MCF 10A (cell line): ENCODE measurements at regions not wholly inside any gene's neighbourhood (a gene's known extent, or its start where the extent isn't known, plus 50 kb on each side); places are given as distances from the start of the nearest gene placed in this dataset.
"Not testable (repeated sequence)": the region's sequence is repeated elsewhere in the genome, so short reads cannot be mapped to it uniquely, and the experiment has no call there.

Source experiments
- BruUV-seq: library from RNA; stranded (reverse); fragments of 400-500 nt; replicated peaks from 2 replicates; lab custom pipeline; 2021; lab: Mats Ljungman, UMichigan
- CTCF ChIA-PET: fragments of 300-600 bp; sonication (Branson Sonifier 250); formaldehyde crosslinking; extraction: SDS; loops from one replicate; lab custom pipeline; 2021; ENCODE audit warnings: antibody characterized with exemption, inconsistent platforms; lab: Yijun Ruan, JAX
- POLR2A ChIA-PET: fragments of 300-600, 350-650 bp; sonication (Branson Sonifier 250); formaldehyde crosslinking; extraction: SDS; loops from one replicate; lab custom pipeline; 2020; ENCODE audit warnings: antibody characterized with exemption, inconsistent platforms; lab: Yijun Ruan, JAX
- DNase-seq: peaks from one replicate; pipeline ENCODE4 v3.0.0-alpha.2; 2018; ENCODE audit not compliant: unreplicated experiment
- H3K27ac Mint-ChIP-seq: one replicate; pipeline ENCODE4 v1.8.0; 2022; ENCODE audit warnings: mild to moderate bottlenecking, low read depth, mixed read lengths; ENCODE audit not compliant: unreplicated experiment
- H3K27me3 Mint-ChIP-seq: one replicate; pipeline ENCODE4 v1.8.0; 2022; ENCODE audit warnings: mixed read lengths; ENCODE audit not compliant: insufficient read depth, unreplicated experiment
- H3K36me3 Mint-ChIP-seq: one replicate; pipeline ENCODE4 v1.8.0; 2022; ENCODE audit warnings: mild to moderate bottlenecking, moderate library complexity, mixed read lengths; ENCODE audit not compliant: insufficient read depth, unreplicated experiment
- H3K4me1 Mint-ChIP-seq: one replicate; pipeline ENCODE4 v1.8.0; 2022; ENCODE audit warnings: mixed read lengths; ENCODE audit not compliant: insufficient read depth, unreplicated experiment
- H3K4me3 Mint-ChIP-seq: one replicate; pipeline ENCODE4 v1.8.0; 2022; ENCODE audit warnings: mild to moderate bottlenecking, moderate library complexity, mixed read lengths; ENCODE audit not compliant: unreplicated experiment
- H3K9me3 Mint-ChIP-seq: one replicate; pipeline ENCODE4 v1.8.0; 2022; ENCODE audit warnings: mixed read lengths; ENCODE audit not compliant: unreplicated experiment
- CTCF ChIP-seq: fragments of 200-600 bp; IDR thresholded peaks from one replicate; pipeline ENCODE4 v1.8.0; 2022; ENCODE audit warnings: antibody characterized with exemption, mild to moderate bottlenecking; ENCODE audit not compliant: unreplicated experiment
- intact Hi-C: fragments of 100-400 bp; cut with micrococcal nuclease; formaldehyde crosslinking; loops from 2 replicates; pipeline ENCODE4 v1.14.1; 2022

DNA sequence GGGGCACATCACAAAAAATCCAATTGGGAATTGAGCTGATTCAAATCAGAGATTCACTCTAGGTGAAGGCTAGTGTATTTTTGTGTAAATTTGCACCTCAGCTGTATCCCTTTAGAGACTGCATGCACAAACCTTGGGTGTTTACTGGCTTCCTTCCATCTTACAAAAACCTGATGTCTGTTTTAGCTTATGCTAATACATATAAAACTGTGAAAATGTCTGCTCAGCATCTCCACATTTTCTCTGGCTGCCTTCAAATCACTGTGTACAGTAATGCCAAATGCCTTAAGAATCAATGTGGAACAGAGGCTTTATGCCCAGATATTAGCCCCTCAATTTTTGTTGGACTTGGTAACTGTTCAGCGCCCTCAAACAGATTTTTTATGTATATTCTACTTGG is 675.8 kb upstream of the SLITRK6 start:
- no peaks in the 10 kb centered on the region for H3K27me3 Mint-ChIP-seq
- no peak for TF ChIP-seq CTCF
- no peaks in the 10 kb centered on the region for H3K9me3 Mint-ChIP-seq
- no peak overlapping the region for H3K27ac Mint-ChIP-seq
- POLR2A ChIA-PET: no interaction called here
- no peak overlapping the region for H3K4me3 Mint-ChIP-seq
- CTCF ChIA-PET: no interaction called here
- BruUV-seq: no TSS peak
- peaks cover 5% of the 10 kb centered on the region for H3K4me1 Mint-ChIP-seq
- H3K36me3 Mint-ChIP-seq: no peaks in the 10 kb centered on the region
- no peak for DNase-seq
- intact Hi-C loops: no loop called here

DNA sequence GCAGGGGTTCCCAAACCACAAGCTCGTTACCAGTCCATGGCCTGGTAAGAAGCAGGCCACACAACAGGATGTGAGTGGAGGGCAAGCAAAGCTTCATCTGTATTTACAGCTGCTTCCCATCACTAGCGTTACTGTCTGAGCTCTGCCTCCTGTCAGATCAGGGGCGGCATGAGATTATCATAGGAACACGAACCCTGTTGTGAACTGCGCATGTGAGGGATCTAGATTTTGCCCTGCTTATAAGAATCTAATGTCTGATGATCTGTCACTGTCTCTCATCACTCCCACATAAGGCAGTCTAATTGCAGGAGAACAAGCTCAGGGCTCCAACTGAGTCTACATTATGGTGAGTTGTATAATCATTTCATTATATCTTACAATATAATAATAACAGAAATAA is 677.4 kb upstream of the SLITRK6 start:
- no TSS peak for BruUV-seq
- Mint-ChIP-seq H3K27ac (no peak overlapping the region), H3K4me3 (no peak overlapping the region), H3K36me3 (no peaks in the 10 kb centered on the region), H3K27me3 (no peaks in the 10 kb centered on the region), H3K4me1 (peaks cover 5% of the 10 kb centered on the region), H3K9me3 (no peaks in the 10 kb centered on the region)
- POLR2A ChIA-PET: no interaction called here
- CTCF ChIA-PET: interaction anchor here (0.6 kb wide), 1 partner anchor 99 kb away, joined by 4 read pairs; no protein-coding TSS in a partner anchor
- DNase-seq: no peak
- no peak for TF ChIP-seq CTCF
- intact Hi-C loops: no loop called here

DNA sequence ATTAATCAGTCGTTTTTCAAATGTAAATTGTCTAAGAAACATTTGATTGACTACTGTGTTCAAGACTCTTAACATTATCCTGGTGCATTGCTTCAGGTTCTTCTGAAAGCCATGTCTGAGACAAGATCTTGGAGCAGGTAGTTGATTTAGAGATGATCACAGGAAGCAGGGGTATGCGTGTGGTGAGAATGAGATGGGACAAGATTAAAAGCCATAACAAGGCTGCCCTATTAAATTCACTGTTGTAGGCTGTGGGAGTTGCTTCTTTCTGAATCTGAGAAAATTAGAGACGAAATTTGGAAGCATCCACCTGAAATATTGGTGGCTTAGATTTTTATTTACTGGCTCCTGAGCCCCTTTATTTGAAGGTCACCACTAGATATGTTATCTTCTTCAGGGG is 687.4 kb upstream of the SLITRK6 start:
- CTCF ChIA-PET: interaction anchor here (0.6 kb wide), 1 partner anchor 40 kb away, joined by 3 read pairs; no protein-coding TSS in a partner anchor
- Mint-ChIP-seq H3K36me3 (no peaks in the 10 kb centered on the region), H3K9me3 (no peaks in the 10 kb centered on the region), H3K4me3 (no peak overlapping the region), H3K4me1 (no peaks in the 10 kb centered on the region), H3K27ac (no peak overlapping the region), H3K27me3 (no peaks in the 10 kb centered on the region)
- POLR2A ChIA-PET: interaction anchor here (0.6 kb wide), 1 partner anchor 7 kb away, joined by 3 read pairs; no protein-coding TSS in a partner anchor
- intact Hi-C loops: no loop called here
- no TSS peak for BruUV-seq
- DNase-seq: no peak
- TF ChIP-seq CTCF: no peak

- intact Hi-C loops: no loop called here
- POLR2A ChIA-PET: interaction anchor here (0.7 kb wide), 1 partner anchor 523 kb away, joined by 4 read pairs; no protein-coding TSS in a partner anchor
- no peak overlapping the region for H3K27ac Mint-ChIP-seq
- H3K9me3 Mint-ChIP-seq: no peaks in the 10 kb centered on the region
- CTCF ChIA-PET: no interaction called here
- no peak for DNase-seq
- TF ChIP-seq CTCF: no peak
- BruUV-seq: no TSS peak
- no peaks in the 10 kb centered on the region for H3K27me3 Mint-ChIP-seq
- no peak overlapping the region for H3K4me3 Mint-ChIP-seq
- H3K36me3 Mint-ChIP-seq: no peaks in the 10 kb centered on the region
- H3K4me1 Mint-ChIP-seq: no peaks in the 10 kb centered on the region
These were observed 691.9 kb upstream of the SLITRK6 start for GRCh38 chr13:86491121-86491520.

- BruUV-seq, H3K36me3 Mint-ChIP-seq, H3K4me1 Mint-ChIP-seq, DNase-seq, H3K27me3 Mint-ChIP-seq, POLR2A ChIA-PET, H3K9me3 Mint-ChIP-seq, intact Hi-C loops, H3K4me3 Mint-ChIP-seq, H3K27ac Mint-ChIP-seq: not testable (repeated sequence)
- CTCF ChIA-PET: interaction anchor here (0.7 kb wide), 1 partner anchor 54 kb away, joined by 3 read pairs; no protein-coding TSS in a partner anchor
These were observed 702.7 kb upstream of the SLITRK6 start for GRCh38 chr13:86501931-86502330.
